Neuronal stem cell (in vitro differentiated cells): ENCODE measurements at regions not wholly inside any gene's neighbourhood (a gene's known extent, or its start where the extent isn't known, plus 50 kb on each side); places are given as distances from the start of the nearest gene placed in this dataset.

ENCODE experiments used
- DNase-seq: peaks from one replicate; pipeline ENCODE4 v3.0.0-alpha.2; 2013; ENCODE audit warnings: low spot score
- H2AFZ ChIP-seq: one replicate; pipeline ENCODE4 v1.6.1; 2013; ENCODE audit warnings: mild to moderate bottlenecking, low read length, inconsistent platforms
- H2AK5ac ChIP-seq: 2 replicates; pipeline ENCODE4 v1.6.1; 2013; ENCODE audit warnings: low read depth, mild to moderate bottlenecking, inconsistent platforms, low read length, moderate library complexity, mixed read lengths
- H2BK120ac ChIP-seq: 2 replicates; pipeline ENCODE4 v1.6.1; 2013; ENCODE audit warnings: low read depth, mild to moderate bottlenecking, inconsistent platforms, low read length, moderate library complexity, mixed read lengths
- H2BK12ac ChIP-seq: one replicate; pipeline ENCODE4 v1.6.1; 2013; ENCODE audit warnings: low read length, inconsistent platforms
- H2BK15ac ChIP-seq: 2 replicates; pipeline ENCODE4 v1.6.1; 2013; ENCODE audit warnings: mild to moderate bottlenecking, low read length, inconsistent platforms, mixed read lengths
- H2BK5ac ChIP-seq: one replicate; pipeline ENCODE4 v1.6.1; 2013; ENCODE audit warnings: inconsistent platforms, mild to moderate bottlenecking, low read length, moderate library complexity
- H3K14ac ChIP-seq: one replicate; pipeline ENCODE4 v1.6.1; 2013; ENCODE audit warnings: low read length, inconsistent platforms
- H3K18ac ChIP-seq: 2 replicates; pipeline ENCODE4 v1.6.1; 2013; ENCODE audit warnings: low read length, inconsistent platforms
- H3K23ac ChIP-seq: 2 replicates; pipeline ENCODE4 v1.6.1; 2013; ENCODE audit warnings: low read depth, mild to moderate bottlenecking, mixed read lengths, low read length, inconsistent platforms; ENCODE audit not compliant: poor library complexity
- H3K27ac ChIP-seq: replicated peaks from 3 replicates; pipeline ENCODE4 v1.5.1; 2013; ENCODE audit warnings: low read length, inconsistent platforms
- H3K27me3 ChIP-seq, 3 experiments: 2 replicates each; pipeline ENCODE4 v1.6.1; 2013; ENCODE audit warnings: low read length in 3 of 3, mild to moderate bottlenecking in 2 of 3, inconsistent platforms in 1 of 3, low read depth in 1 of 3, mixed read lengths in 1 of 3, moderate library complexity in 1 of 3; ENCODE audit not compliant: control insufficient read depth in 3 of 3, insufficient read depth in 3 of 3
- H3K36me3 ChIP-seq, 2 donors: replicated peaks in 1 of 2; 2 replicates each; pipeline ENCODE4 v1.6.1; 2013; ENCODE audit warnings: low read length in 2 of 2; ENCODE audit not compliant: control insufficient read depth in 2 of 2, insufficient read depth in 2 of 2
- H3K4ac ChIP-seq: 2 replicates; pipeline ENCODE4 v1.6.1; 2013; ENCODE audit warnings: inconsistent platforms, mild to moderate bottlenecking, low read length, moderate library complexity
- H3K4me1 ChIP-seq, 2 donors: 1 replicate in 1 of 2; 2 replicates in 1 of 2; pipeline ENCODE4 v1.6.1; 2013; ENCODE audit warnings: low read length in 2 of 2, low read depth in 1 of 2; ENCODE audit not compliant: control insufficient read depth in 2 of 2, insufficient read depth in 1 of 2
- H3K4me2 ChIP-seq: one replicate; pipeline ENCODE4 v1.6.1; 2013; ENCODE audit warnings: mild to moderate bottlenecking, low read length, inconsistent platforms; ENCODE audit not compliant: insufficient read depth, poor library complexity, severe bottlenecking
- H3K4me3 ChIP-seq, 2 donors: 2 replicates each; pipeline ENCODE4 v1.5.1; 2013; ENCODE audit warnings: low read length in 2 of 2, mild to moderate bottlenecking in 2 of 2, inconsistent platforms in 1 of 2, moderate library complexity in 1 of 2
- H3K79me1 ChIP-seq: one replicate; pipeline ENCODE4 v1.6.1; 2013; ENCODE audit warnings: low read depth, mild to moderate bottlenecking, inconsistent platforms, low read length, moderate library complexity
- H3K9ac ChIP-seq: one replicate; pipeline ENCODE4 v1.6.1; 2013; ENCODE audit warnings: mild to moderate bottlenecking, low read depth, low read length, inconsistent platforms; ENCODE audit not compliant: poor library complexity
- H3K9me3 ChIP-seq, 2 donors: replicated peaks in 1 of 2; 2 replicates each; pipeline versions ENCODE3 to v1.6.1; 2013; ENCODE audit warnings: low read length in 2 of 2, mild to moderate bottlenecking in 2 of 2, inconsistent platforms in 1 of 2, low read depth in 1 of 2, mixed read lengths in 1 of 2, moderate library complexity in 1 of 2; ENCODE audit not compliant: control insufficient read depth in 2 of 2, insufficient read depth in 1 of 2
- H4K8ac ChIP-seq: one replicate; pipeline ENCODE4 v1.6.1; 2013; ENCODE audit warnings: low read depth, mild to moderate bottlenecking, inconsistent platforms, low read length, moderate library complexity
- H4K91ac ChIP-seq: one replicate; pipeline ENCODE4 v1.6.1; 2013; ENCODE audit warnings: low read length, low read depth, mild to moderate bottlenecking, inconsistent platforms; ENCODE audit not compliant: poor library complexity
- WGBS, 2 donors: extraction: QIAGEN DNeasy Blood & Tissue Kit; methylation state at CpG; one replicate each; pipeline ENCODE4 v1.1.7; 2013; ENCODE audit warnings: missing lambda C conversion rate in 2 of 2, mixed read lengths in 1 of 2; ENCODE audit not compliant: insufficient read length in 2 of 2, insufficient replicate concordance in 1 of 2; ENCODE audit errors: extremely low coverage in 2 of 2; 5-methylcytosine and 5-hydroxymethylcytosine counted together

GRCh38 chr5:98713856-98714255 lies 59.6 kb upstream of the RGMB start:
- no peak overlapping the region for H4K91ac ChIP-seq
- no peak overlapping the region for H2BK12ac ChIP-seq
- H2BK120ac ChIP-seq = no peak overlapping the region
- H4K8ac ChIP-seq = no peak overlapping the region
- H3K79me1 ChIP-seq = no peaks in the 10 kb centered on the region
- H3K23ac ChIP-seq = no peak overlapping the region
- H3K4ac ChIP-seq = no peak overlapping the region
- no peak overlapping the region for H2AK5ac ChIP-seq
- H3K14ac ChIP-seq = no peak overlapping the region
- H3K9ac ChIP-seq = no peak overlapping the region
- no peak for DNase-seq
- no peak overlapping the region for H3K4me2 ChIP-seq
- peaks cover 0 to 3% of the 10 kb centered on the region in 2 donors for H3K9me3 ChIP-seq
- no peaks in the 10 kb centered on the region for H3K4me1 ChIP-seq
- H3K4me3 ChIP-seq = no peak overlapping the region
- H3K27me3 ChIP-seq = no peaks in the 10 kb centered on the region
- H3K27ac ChIP-seq = no peak overlapping the region
- H2AFZ ChIP-seq = no peak overlapping the region
- H2BK15ac ChIP-seq = no peak overlapping the region
- H3K36me3 ChIP-seq = no peaks in the 10 kb centered on the region
- no peak overlapping the region for H2BK5ac ChIP-seq
- no peak overlapping the region for H3K18ac ChIP-seq

GRCh38 chr5:98714710-98715288 lies 58.7 kb upstream of the RGMB start:
- no CpG with 5 or more reads among the region's 3 CpGs for WGBS, 2 donors
- Histone ChIP-seq H2BK120ac (no peak overlapping the region), H3K79me1 (no peaks in the 10 kb centered on the region), H2BK15ac (no peak overlapping the region), H3K27me3 (no peaks in the 10 kb centered on the region), H3K9me3 (peaks cover 0 to 3% of the 10 kb centered on the region in 2 donors), H3K18ac (no peak overlapping the region), H2BK5ac (no peak overlapping the region), H4K8ac (no peak overlapping the region), H3K23ac (no peak overlapping the region), H4K91ac (no peak overlapping the region), H2BK12ac (no peak overlapping the region), H3K9ac (no peak overlapping the region), H3K4me3 (no peak overlapping the region), H3K36me3 (no peaks in the 10 kb centered on the region), H2AFZ (no peak overlapping the region), H3K4me1 (no peaks in the 10 kb centered on the region), H3K27ac (no peak overlapping the region), H3K4ac (no peak overlapping the region), H2AK5ac (no peak overlapping the region), H3K14ac (no peak overlapping the region), H3K4me2 (no peak overlapping the region)
- no peak for DNase-seq

DNA sequence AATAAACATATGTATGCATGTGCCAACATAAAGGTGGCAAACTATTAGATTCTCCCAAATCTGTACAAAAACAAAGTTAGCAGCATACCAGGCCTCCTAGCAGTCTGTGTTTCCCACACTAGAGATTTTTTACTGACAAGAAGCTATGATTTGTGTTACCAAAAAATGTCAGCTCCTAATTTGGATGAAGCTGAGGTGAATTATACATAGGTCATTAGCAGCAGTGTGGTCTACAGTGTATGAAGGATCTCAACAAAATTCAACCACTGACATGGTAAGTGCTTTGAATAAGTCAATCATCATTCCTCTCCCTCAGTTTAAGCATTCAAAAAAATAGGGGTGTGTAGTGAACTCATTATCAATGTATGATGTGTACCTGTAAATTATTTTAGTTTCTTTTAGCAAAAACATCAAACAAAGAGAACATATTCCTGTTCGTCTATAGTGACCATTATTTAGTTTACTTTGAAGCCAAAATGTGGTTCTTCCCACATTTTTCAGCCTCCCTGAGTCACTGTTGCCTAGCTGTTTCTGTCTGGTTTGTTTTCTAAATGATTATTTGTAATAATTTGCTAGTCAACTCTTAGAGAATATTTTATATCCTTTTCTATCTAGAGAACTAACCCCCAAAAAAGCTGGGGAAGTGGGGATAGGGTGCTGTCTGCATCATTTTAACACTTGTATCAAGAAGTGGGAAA lies 52.1 kb upstream of the RGMB start:
- Histone ChIP-seq H3K27me3 (no peaks in the 10 kb centered on the region), H2BK15ac (no peak overlapping the region), H3K9me3 (no peaks in the 10 kb centered on the region), H2BK12ac (no peak overlapping the region), H3K4ac (no peak overlapping the region), H3K79me1 (no peaks in the 10 kb centered on the region), H3K23ac (no peak overlapping the region), H3K4me1 (peaks cover 1 to 3% of the 10 kb centered on the region in 2 donors), H3K14ac (no peak overlapping the region), H3K36me3 (no peaks in the 10 kb centered on the region), H3K18ac (no peak overlapping the region), H4K91ac (no peak overlapping the region), H3K9ac (no peak overlapping the region), H2BK120ac (no peak overlapping the region), H2AK5ac (no peak overlapping the region), H3K4me2 (no peak overlapping the region), H2BK5ac (no peak overlapping the region), H4K8ac (no peak overlapping the region), H3K27ac (no peak overlapping the region), H3K4me3 (no peak overlapping the region), H2AFZ (no peak overlapping the region)
- no peak for DNase-seq
- WGBS, 2 donors = no CpG with 5 or more reads among the region's 1 CpG

- H2BK120ac ChIP-seq = no peak overlapping the region
- no peak overlapping the region for H3K4me3 ChIP-seq
- H3K18ac ChIP-seq = no peak overlapping the region
- no peaks in the 10 kb centered on the region for H3K9me3 ChIP-seq
- WGBS, 2 donors = no CpG with 5 or more reads among the region's 2 CpGs
- H4K8ac ChIP-seq = no peak overlapping the region
- no peak overlapping the region for H3K27ac ChIP-seq
- H2BK15ac ChIP-seq = no peak overlapping the region
- no peak overlapping the region for H3K23ac ChIP-seq
- H3K27me3 ChIP-seq = no peaks in the 10 kb centered on the region
- H3K4me1 ChIP-seq = peaks cover 1 to 3% of the 10 kb centered on the region in 2 donors
- no peak overlapping the region for H3K4ac ChIP-seq
- DNase-seq = no peak
- H3K14ac ChIP-seq = no peak overlapping the region
- H2BK5ac ChIP-seq = no peak overlapping the region
- no peaks in the 10 kb centered on the region for H3K36me3 ChIP-seq
- no peak overlapping the region for H2AFZ ChIP-seq
- H3K4me2 ChIP-seq = no peak overlapping the region
- H4K91ac ChIP-seq = no peak overlapping the region
- no peak overlapping the region for H2AK5ac ChIP-seq
- H3K79me1 ChIP-seq = no peaks in the 10 kb centered on the region
- no peak overlapping the region for H2BK12ac ChIP-seq
- H3K9ac ChIP-seq = no peak overlapping the region
These were observed 51.3 kb upstream of the RGMB start for GRCh38 chr5:98722188-98722587.
